SK-N-SH (cell line): ENCODE measurements at regions not wholly inside any gene's neighbourhood (a gene's known extent, or its start where the extent isn't known, plus 50 kb on each side); places are given as distances from the start of the nearest gene placed in this dataset.

Source experiments
- CTCF ChIA-PET: fragments of 300-600, 350-600 bp; formaldehyde crosslinking; extraction: SDS; loops from one replicate; lab custom pipeline; 2021; lab: Yijun Ruan, JAX
- POLR2A ChIA-PET: fragments of 350-600 bp; sonication (Branson Sonifier 250); formaldehyde crosslinking; extraction: SDS; loops from one replicate; lab custom pipeline; 2020; ENCODE audit warnings: antibody characterized with exemption, inconsistent platforms; lab: Yijun Ruan, JAX
- DNase-seq: peaks from one replicate; pipeline ENCODE4 v3.0.0; 2012
- H2AFZ ChIP-seq: fragments of 200-600 bp; sonication (generic); 2 replicates; pipeline ENCODE4 v1.8.1; 2016; ENCODE audit warnings: antibody characterized with exemption, mild to moderate bottlenecking, low read depth
- H3F3A ChIP-seq: fragments of 200-600 bp; sonication (generic); replicated peaks from 2 replicates; pipeline ENCODE3; 2016; ENCODE audit warnings: antibody characterized with exemption, mild to moderate bottlenecking; ENCODE audit not compliant: insufficient read depth
- H3K27ac ChIP-seq, 2 experiments: fragments of 200-500 bp in 1 of 2; fragments of 200-600 bp in 1 of 2; sonication (Bioruptor generic) in 1 of 2; sonication (generic), shearing (Covaris generic) in 1 of 2; 2 replicates each; pipeline versions ENCODE4 v1.5.1 to v1.6.1; 2014 to 2016; ENCODE audit warnings: low read depth in 2 of 2, inconsistent platforms in 1 of 2, low read length in 1 of 2, mild to moderate bottlenecking in 1 of 2, mixed read lengths in 1 of 2
- H3K27me3 ChIP-seq: fragments of 200-600 bp; sonication (generic), shearing (Covaris generic); 2 replicates; pipeline ENCODE4 v1.6.1; 2016; ENCODE audit warnings: mixed run types; ENCODE audit not compliant: insufficient read depth
- H3K36me3 ChIP-seq, 2 experiments: fragments of 200-500 bp in 1 of 2; fragments of 200-600 bp in 1 of 2; sonication (Bioruptor generic) in 1 of 2; sonication (generic) in 1 of 2; replicated peaks in 1 of 2; 2 replicates each; pipeline versions ENCODE3 to v1.5.1; 2014 to 2016; ENCODE audit warnings: low read length in 1 of 2, mild to moderate bottlenecking in 1 of 2; ENCODE audit not compliant: insufficient read depth in 2 of 2, control insufficient read depth in 1 of 2
- H3K4me1 ChIP-seq, 2 experiments: fragments of 200-500 bp in 1 of 2; fragments of 200-600 bp in 1 of 2; sonication (Bioruptor generic) in 1 of 2; sonication (generic), shearing (Covaris generic) in 1 of 2; 2 replicates each; pipeline versions ENCODE4 v1.5.1 to v1.6.1; 2014 to 2016; ENCODE audit warnings: low read depth in 1 of 2, low read length in 1 of 2, mixed run types in 1 of 2; ENCODE audit not compliant: insufficient read depth in 2 of 2, control insufficient read depth in 1 of 2
- H3K4me2 ChIP-seq: fragments of 200-600 bp; sonication (generic), shearing (Covaris generic); 2 replicates; pipeline ENCODE4 v1.6.1; 2017; ENCODE audit warnings: mixed run types
- H3K4me3 ChIP-seq, 2 experiments: fragments of 200-500 bp in 1 of 2; fragments of 200-600 bp in 1 of 2; sonication (Bioruptor generic) in 1 of 2; sonication (generic), shearing (Covaris generic) in 1 of 2; 2 replicates each; pipeline versions ENCODE4 v1.5.1 to v1.8.1; 2014 to 2016; ENCODE audit warnings: low read depth in 2 of 2, inconsistent platforms in 1 of 2, low read length in 1 of 2, mild to moderate bottlenecking in 1 of 2, mixed read lengths in 1 of 2, moderate library complexity in 1 of 2
- H3K79me2 ChIP-seq: fragments of 200-600 bp; sonication (generic); 2 replicates; pipeline ENCODE4 v1.8.1; 2017; ENCODE audit warnings: mild to moderate bottlenecking; ENCODE audit not compliant: insufficient read depth
- H3K9ac ChIP-seq: fragments of 200-600 bp; sonication (generic); 2 replicates; pipeline ENCODE4 v1.6.1; 2017; ENCODE audit warnings: mixed run types
- H3K9me2 ChIP-seq: fragments of 200-600 bp; sonication (generic); 2 replicates; pipeline ENCODE4 v1.6.1; 2017; ENCODE audit warnings: mixed run types
- H3K9me3 ChIP-seq: fragments of 200-600 bp; sonication (generic); 2 replicates; pipeline ENCODE4 v1.6.1; 2017; ENCODE audit warnings: mixed run types, mild to moderate bottlenecking, moderate library complexity
- H4K20me1 ChIP-seq: fragments of 200-600 bp; sonication (generic); 2 replicates; pipeline ENCODE4 v1.6.1; 2017; ENCODE audit warnings: mild to moderate bottlenecking, mixed run types; ENCODE audit not compliant: insufficient read depth
- CHD2 ChIP-seq: fragments of 150-350 bp; IDR thresholded peaks from 2 replicates; pipeline ENCODE4 v1.6.1; 2018; ENCODE audit warnings: low read length; ENCODE audit not compliant: partially characterized antibody
- ELF1 ChIP-seq: IDR thresholded peaks from 2 replicates; pipeline ENCODE4 v1.4.0; 2012
- EP300 ChIP-seq, 2 experiments: IDR thresholded peaks; 2 replicates each; pipeline versions ENCODE4 v1.4.0 to v1.6.1; 2012; ENCODE audit warnings: borderline replicate concordance in 1 of 2, low read depth in 1 of 2, low read length in 1 of 2
- EZH2phosphoT487 ChIP-seq: fragments of 200-600 bp; sonication (generic); IDR thresholded peaks from 2 replicates; pipeline ENCODE4 v1.6.1; 2017; ENCODE audit warnings: low read depth, mixed run types, mild to moderate bottlenecking, antibody characterized with exemption, moderate library complexity, borderline replicate concordance
- FOXJ3 ChIP-seq: sonication (generic); formaldehyde crosslinking; IDR thresholded peaks from 2 replicates; pipeline ENCODE4 v1.5.1; 2020; ENCODE audit warnings: mild to moderate bottlenecking, missing genetic modification reagents
- GABPA ChIP-seq: IDR thresholded peaks from 2 replicates; pipeline ENCODE4 v1.4.0; 2012; ENCODE audit warnings: low read depth, mild to moderate bottlenecking
- GATA2 ChIP-seq: sonication (generic); formaldehyde crosslinking; IDR thresholded peaks from 2 replicates; pipeline ENCODE4 v1.5.0; 2020; ENCODE audit warnings: mild to moderate bottlenecking, missing genetic modification reagents
- MXI1 ChIP-seq: IDR thresholded peaks from 2 replicates; pipeline ENCODE4 v1.6.1; 2012; ENCODE audit warnings: mild to moderate bottlenecking, low read depth, low read length, improper control_type of control experiment
- NFIC ChIP-seq: IDR thresholded peaks from 2 replicates; pipeline ENCODE4 v1.4.0; 2012; ENCODE audit warnings: borderline replicate concordance
- POLR2AphosphoS5 ChIP-seq: IDR thresholded peaks from 2 replicates; pipeline ENCODE4 v1.6.1; 2012; ENCODE audit warnings: low read depth, low read length
- RAD21 ChIP-seq: IDR thresholded peaks from 2 replicates; pipeline ENCODE4 v1.6.1; 2012; ENCODE audit warnings: mild to moderate bottlenecking, low read length
- RCOR1 ChIP-seq: fragments of 150-350 bp; IDR thresholded peaks from 2 replicates; pipeline ENCODE4 v1.6.1; 2017; ENCODE audit warnings: antibody characterized with exemption, low read length
- RFX5 ChIP-seq: IDR thresholded peaks from 2 replicates; pipeline ENCODE4 v1.6.1; 2012; ENCODE audit warnings: mild to moderate bottlenecking, improper control_type of control experiment, low read length
- RXRA ChIP-seq: IDR thresholded peaks from 2 replicates; pipeline ENCODE4 v1.4.0; 2012; ENCODE audit warnings: low read depth, mild to moderate bottlenecking, borderline replicate concordance
- TAF1 ChIP-seq: IDR thresholded peaks from 2 replicates; pipeline ENCODE4 v1.6.1; 2012; ENCODE audit warnings: low read depth, mild to moderate bottlenecking, low read length, moderate library complexity, borderline replicate concordance
- TCF12 ChIP-seq: IDR thresholded peaks from 2 replicates; pipeline ENCODE4 v1.4.0; 2012
- WGBS: methylation state at CpG from one replicate; pipeline ENCODE4 v1.1.6; 2017; ENCODE audit warnings: low lambda C conversion rate; 5-methylcytosine and 5-hydroxymethylcytosine counted together
- TF ChIP-seq, protein P1 (sequence below): fragments of 150-350 bp; IDR thresholded peaks from 2 replicates; pipeline ENCODE4 v1.6.1; 2016; ENCODE audit warnings: mild to moderate bottlenecking, low read depth, low read length
- TF ChIP-seq, protein P2 (sequence below): IDR thresholded peaks from 2 replicates; pipeline ENCODE4; 2012
- TF ChIP-seq, protein P3 (sequence below): IDR thresholded peaks from 2 replicates; pipeline ENCODE4 v1.6.1; 2012; ENCODE audit warnings: mild to moderate bottlenecking, low read depth, low read length, moderate library complexity

DNA sequence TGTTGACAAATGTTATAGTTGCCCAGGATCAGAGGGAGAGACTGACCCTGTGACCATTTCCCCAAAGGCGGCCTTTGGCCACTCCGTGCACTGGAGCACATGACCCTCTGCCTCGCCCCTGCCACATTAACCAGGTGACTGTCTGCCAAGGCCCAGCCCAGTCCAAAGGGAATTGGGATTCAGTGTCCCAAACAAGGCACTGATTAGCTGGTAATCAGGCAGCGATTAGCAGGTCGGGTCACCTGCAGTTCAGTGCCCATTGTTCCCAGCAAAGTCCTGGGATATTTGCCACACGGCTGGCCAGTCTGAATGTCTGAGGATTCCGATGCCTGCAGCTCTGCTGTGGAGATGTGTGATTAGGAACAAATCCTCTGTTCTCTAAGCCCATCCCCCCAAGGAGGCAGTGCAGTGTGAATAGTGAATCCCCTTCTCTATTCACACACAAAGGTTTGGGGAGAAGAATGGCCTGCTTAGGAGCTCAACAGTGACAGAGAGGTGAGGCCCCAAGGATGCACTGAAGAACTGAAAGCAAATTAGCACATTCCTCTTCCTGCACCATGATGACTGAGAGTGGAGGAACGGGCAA lies 123.1 kb upstream of the MAF start:
- no peaks in the 10 kb centered on the region for H3K79me2 ChIP-seq
- no peaks in the 10 kb centered on the region for H3K27me3 ChIP-seq
- no peaks in the 10 kb centered on the region for H3F3A ChIP-seq
- H4K20me1 ChIP-seq: no peaks in the 10 kb centered on the region
- H3K9me3 ChIP-seq: no peaks in the 10 kb centered on the region
- H3K9me2 ChIP-seq: no peaks in the 10 kb centered on the region
- DNase-seq: no peak
- no peaks in the 10 kb centered on the region for H3K36me3 ChIP-seq
- 62% methylated on average over 4 of the region's 8 CpGs for WGBS
- H3K4me3 ChIP-seq: no peak overlapping the region
- ChIA-PET CTCF (no interaction called here), POLR2A (no interaction called here)
- no peaks in the 10 kb centered on the region for H3K4me1 ChIP-seq
- H3K9ac ChIP-seq: no peak overlapping the region
- H2AFZ ChIP-seq: no peak overlapping the region
- no peak overlapping the region for H3K4me2 ChIP-seq
- H3K27ac ChIP-seq: no peak overlapping the region
- no peak for TF ChIP-seq EZH2phosphoT487
- TF ChIP-seq RFX5: no peak
- no peak for TF ChIP-seq RXRA
- TF ChIP-seq GABPA: no peak
- TF ChIP-seq, protein P1, sequence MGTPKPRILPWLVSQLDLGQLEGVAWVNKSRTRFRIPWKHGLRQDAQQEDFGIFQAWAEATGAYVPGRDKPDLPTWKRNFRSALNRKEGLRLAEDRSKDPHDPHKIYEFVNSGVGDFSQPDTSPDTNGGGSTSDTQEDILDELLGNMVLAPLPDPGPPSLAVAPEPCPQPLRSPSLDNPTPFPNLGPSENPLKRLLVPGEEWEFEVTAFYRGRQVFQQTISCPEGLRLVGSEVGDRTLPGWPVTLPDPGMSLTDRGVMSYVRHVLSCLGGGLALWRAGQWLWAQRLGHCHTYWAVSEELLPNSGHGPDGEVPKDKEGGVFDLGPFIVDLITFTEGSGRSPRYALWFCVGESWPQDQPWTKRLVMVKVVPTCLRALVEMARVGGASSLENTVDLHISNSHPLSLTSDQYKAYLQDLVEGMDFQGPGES: no peak
- no peak for TF ChIP-seq MXI1
- TF ChIP-seq, protein P2, sequence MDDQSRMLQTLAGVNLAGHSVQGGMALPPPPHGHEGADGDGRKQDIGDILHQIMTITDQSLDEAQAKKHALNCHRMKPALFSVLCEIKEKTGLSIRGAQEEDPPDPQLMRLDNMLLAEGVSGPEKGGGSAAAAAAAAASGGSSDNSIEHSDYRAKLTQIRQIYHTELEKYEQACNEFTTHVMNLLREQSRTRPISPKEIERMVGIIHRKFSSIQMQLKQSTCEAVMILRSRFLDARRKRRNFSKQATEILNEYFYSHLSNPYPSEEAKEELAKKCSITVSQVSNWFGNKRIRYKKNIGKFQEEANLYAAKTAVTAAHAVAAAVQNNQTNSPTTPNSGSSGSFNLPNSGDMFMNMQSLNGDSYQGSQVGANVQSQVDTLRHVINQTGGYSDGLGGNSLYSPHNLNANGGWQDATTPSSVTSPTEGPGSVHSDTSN: no peak
- TF ChIP-seq, protein P3, sequence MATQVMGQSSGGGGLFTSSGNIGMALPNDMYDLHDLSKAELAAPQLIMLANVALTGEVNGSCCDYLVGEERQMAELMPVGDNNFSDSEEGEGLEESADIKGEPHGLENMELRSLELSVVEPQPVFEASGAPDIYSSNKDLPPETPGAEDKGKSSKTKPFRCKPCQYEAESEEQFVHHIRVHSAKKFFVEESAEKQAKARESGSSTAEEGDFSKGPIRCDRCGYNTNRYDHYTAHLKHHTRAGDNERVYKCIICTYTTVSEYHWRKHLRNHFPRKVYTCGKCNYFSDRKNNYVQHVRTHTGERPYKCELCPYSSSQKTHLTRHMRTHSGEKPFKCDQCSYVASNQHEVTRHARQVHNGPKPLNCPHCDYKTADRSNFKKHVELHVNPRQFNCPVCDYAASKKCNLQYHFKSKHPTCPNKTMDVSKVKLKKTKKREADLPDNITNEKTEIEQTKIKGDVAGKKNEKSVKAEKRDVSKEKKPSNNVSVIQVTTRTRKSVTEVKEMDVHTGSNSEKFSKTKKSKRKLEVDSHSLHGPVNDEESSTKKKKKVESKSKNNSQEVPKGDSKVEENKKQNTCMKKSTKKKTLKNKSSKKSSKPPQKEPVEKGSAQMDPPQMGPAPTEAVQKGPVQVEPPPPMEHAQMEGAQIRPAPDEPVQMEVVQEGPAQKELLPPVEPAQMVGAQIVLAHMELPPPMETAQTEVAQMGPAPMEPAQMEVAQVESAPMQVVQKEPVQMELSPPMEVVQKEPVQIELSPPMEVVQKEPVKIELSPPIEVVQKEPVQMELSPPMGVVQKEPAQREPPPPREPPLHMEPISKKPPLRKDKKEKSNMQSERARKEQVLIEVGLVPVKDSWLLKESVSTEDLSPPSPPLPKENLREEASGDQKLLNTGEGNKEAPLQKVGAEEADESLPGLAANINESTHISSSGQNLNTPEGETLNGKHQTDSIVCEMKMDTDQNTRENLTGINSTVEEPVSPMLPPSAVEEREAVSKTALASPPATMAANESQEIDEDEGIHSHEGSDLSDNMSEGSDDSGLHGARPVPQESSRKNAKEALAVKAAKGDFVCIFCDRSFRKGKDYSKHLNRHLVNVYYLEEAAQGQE: no peak
- no peak for TF ChIP-seq FOXJ3 (CRISPR knock-in tag)
- no peak for TF ChIP-seq NFIC
- TF ChIP-seq TAF1: no peak
- no peak for TF ChIP-seq POLR2AphosphoS5

DNA sequence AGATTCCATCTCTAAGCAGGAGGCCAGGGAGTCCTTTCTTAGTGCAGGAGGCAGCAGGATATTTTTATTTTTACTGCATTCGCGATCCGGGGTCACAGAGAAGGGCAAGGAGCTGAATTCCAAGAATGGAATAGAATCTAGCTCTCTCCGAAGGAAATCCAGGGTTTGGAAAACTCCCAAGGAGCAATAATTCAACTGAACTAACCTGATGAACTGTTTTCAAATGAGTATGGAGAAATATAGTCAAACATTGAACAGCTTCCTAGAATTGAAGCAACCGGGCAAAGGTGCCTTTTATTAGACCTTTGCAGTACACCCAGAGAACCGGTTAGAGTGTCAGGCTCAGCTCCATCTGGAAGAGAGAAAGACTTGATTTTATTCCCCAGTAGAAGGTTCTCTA lies 120.7 kb upstream of the MAF start:
- no peaks in the 10 kb centered on the region for H3F3A ChIP-seq
- no peak overlapping the region for H2AFZ ChIP-seq
- no peak for DNase-seq
- peaks cover 0 to 10% of the 10 kb centered on the region in 2 experiments; a peak in 2 of 4 replicates for H3K4me1 ChIP-seq
- WGBS: 41% methylated on average over 6 of the region's 6 CpGs
- H3K27ac ChIP-seq: no peak overlapping the region
- no peaks in the 10 kb centered on the region for H3K79me2 ChIP-seq
- no peaks in the 10 kb centered on the region for H4K20me1 ChIP-seq
- no peak overlapping the region for H3K4me2 ChIP-seq
- H3K4me3 ChIP-seq: no peak overlapping the region
- no peak for TF ChIP-seq ELF1
- TF ChIP-seq POLR2AphosphoS5: no peak
- no peak for TF ChIP-seq TCF12
- no peak for TF ChIP-seq CHD2
- TF ChIP-seq RCOR1: no peak
- no peak for TF ChIP-seq EP300 (IDR thresholded peaks at IDR 0.05; ENCODE audit: borderline replicate concordance in 1 of 2, low read depth in 1 of 2, low read length in 1 of 2)
- TF ChIP-seq RAD21: no peak
- TF ChIP-seq RXRA: no peak
- TF ChIP-seq RFX5: no peak
- TF ChIP-seq GATA2 (CRISPR knock-in tag): no peak
- no peaks in the 10 kb centered on the region for H3K27me3 ChIP-seq
- POLR2A ChIA-PET: no interaction called here
- H3K9me2 ChIP-seq: no peaks in the 10 kb centered on the region
- no peaks in the 10 kb centered on the region for H3K9me3 ChIP-seq
- H3K36me3 ChIP-seq: no peaks in the 10 kb centered on the region
- CTCF ChIA-PET: no interaction called here
- no peak overlapping the region for H3K9ac ChIP-seq
